DND-41 (cell line): ENCODE measurements at regions not wholly inside any gene's neighbourhood (a gene's known extent, or its start where the extent isn't known, plus 50 kb on each side); places are given as distances from the start of the nearest gene placed in this dataset.

ENCODE experiments used
- EZH2 ChIP-seq: IDR thresholded peaks from 3 replicates; pipeline ENCODE4 v1.6.1; 2012; ENCODE audit warnings: borderline replicate concordance, low read depth, mild to moderate bottlenecking, moderate library complexity, low read length, inconsistent platforms; ENCODE audit not compliant: severe bottlenecking
- TF ChIP-seq, protein P1 (sequence below): IDR thresholded peaks from 2 replicates; pipeline ENCODE4 v1.5.1; 2012; ENCODE audit warnings: borderline replicate concordance, low read length, moderate library complexity, mild to moderate bottlenecking; ENCODE audit not compliant: poor library complexity, severe bottlenecking; ENCODE audit errors: extremely low read depth

DNA sequence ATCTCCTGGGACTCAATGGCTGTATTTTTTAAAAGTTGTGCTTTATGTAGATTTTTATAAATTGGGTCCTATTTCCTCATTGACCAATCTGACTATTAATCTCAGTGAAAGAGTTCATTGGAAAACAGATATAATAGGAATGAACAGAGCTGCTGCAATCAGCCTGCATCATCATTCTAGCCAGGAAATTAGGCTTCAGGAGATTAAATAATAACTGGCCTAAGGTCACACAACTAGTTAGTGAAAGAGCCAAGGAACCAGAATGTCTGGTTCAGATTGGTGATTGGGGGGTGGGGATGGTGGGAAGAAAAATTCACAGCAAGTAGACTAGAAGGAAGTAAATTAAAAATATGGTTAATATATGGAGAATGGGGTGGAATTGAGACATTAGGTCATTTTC, 180.9 kb upstream of the ROPN1 start:
- TF ChIP-seq, protein P1, sequence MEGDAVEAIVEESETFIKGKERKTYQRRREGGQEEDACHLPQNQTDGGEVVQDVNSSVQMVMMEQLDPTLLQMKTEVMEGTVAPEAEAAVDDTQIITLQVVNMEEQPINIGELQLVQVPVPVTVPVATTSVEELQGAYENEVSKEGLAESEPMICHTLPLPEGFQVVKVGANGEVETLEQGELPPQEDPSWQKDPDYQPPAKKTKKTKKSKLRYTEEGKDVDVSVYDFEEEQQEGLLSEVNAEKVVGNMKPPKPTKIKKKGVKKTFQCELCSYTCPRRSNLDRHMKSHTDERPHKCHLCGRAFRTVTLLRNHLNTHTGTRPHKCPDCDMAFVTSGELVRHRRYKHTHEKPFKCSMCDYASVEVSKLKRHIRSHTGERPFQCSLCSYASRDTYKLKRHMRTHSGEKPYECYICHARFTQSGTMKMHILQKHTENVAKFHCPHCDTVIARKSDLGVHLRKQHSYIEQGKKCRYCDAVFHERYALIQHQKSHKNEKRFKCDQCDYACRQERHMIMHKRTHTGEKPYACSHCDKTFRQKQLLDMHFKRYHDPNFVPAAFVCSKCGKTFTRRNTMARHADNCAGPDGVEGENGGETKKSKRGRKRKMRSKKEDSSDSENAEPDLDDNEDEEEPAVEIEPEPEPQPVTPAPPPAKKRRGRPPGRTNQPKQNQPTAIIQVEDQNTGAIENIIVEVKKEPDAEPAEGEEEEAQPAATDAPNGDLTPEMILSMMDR: no peak
- no peak for TF ChIP-seq EZH2
